IMR-90 (cell line): ENCODE measurements at regions not wholly inside any gene's neighbourhood (a gene's known extent, or its start where the extent isn't known, plus 50 kb on each side); places are given as distances from the start of the nearest gene placed in this dataset.

ENCODE experiments used
- ATAC-seq: fragments of 200-7000 bp; cut with Tn5 transposase; 2 replicates; pipeline ENCODE4 v1.9.1; 2020; ENCODE audit warnings: low read depth, mild to moderate bottlenecking, moderate library complexity
- BruUV-seq: library from RNA; stranded (reverse); fragments of 400-500 nt; replicated peaks from 2 replicates; lab custom pipeline; 2021; lab: Mats Ljungman, UMichigan
- CTCF ChIA-PET: fragments of 300-600 bp; formaldehyde crosslinking; extraction: SDS; loops from one replicate; lab custom pipeline; 2021; ENCODE audit warnings: antibody characterized with exemption; lab: Yijun Ruan, JAX
- POLR2A ChIA-PET: fragments of 300-600 bp; sonication (Branson Sonifier 250); formaldehyde crosslinking; loops from one replicate; lab custom pipeline; 2022; ENCODE audit warnings: antibody characterized with exemption; ENCODE audit not compliant: unreplicated experiment; lab: Charles Lee
- DNase-seq: peaks from one replicate; pipeline ENCODE4 v3.0.0; 2013
- H2AFZ ChIP-seq: replicated peaks from 2 replicates; pipeline ENCODE3; 2013; ENCODE audit warnings: low read length, mild to moderate bottlenecking; ENCODE audit not compliant: poor library complexity
- H2AK5ac ChIP-seq: 2 replicates; pipeline ENCODE4 v1.6.1; 2013; ENCODE audit warnings: low read depth, low read length, inconsistent platforms
- H2AK9ac ChIP-seq: replicated peaks from 2 replicates; pipeline ENCODE3; 2013; ENCODE audit warnings: mild to moderate bottlenecking, low read depth, low read length, moderate library complexity; ENCODE audit not compliant: poor library complexity
- H2BK120ac ChIP-seq: 2 replicates; pipeline ENCODE4 v1.6.1; 2013; ENCODE audit warnings: low read depth, low read length, inconsistent platforms
- H2BK15ac ChIP-seq: 3 replicates; pipeline ENCODE4 v1.6.1; 2013; ENCODE audit warnings: low read depth, low read length, inconsistent platforms
- H2BK20ac ChIP-seq: 2 replicates; pipeline ENCODE4 v1.6.1; 2013; ENCODE audit warnings: low read depth, mild to moderate bottlenecking, inconsistent platforms, low read length, moderate library complexity
- H2BK5ac ChIP-seq: 2 replicates; pipeline ENCODE4 v1.6.1; 2013; ENCODE audit warnings: mild to moderate bottlenecking, low read depth, low read length, inconsistent platforms; ENCODE audit not compliant: poor library complexity, severe bottlenecking
- H3K14ac ChIP-seq: replicated peaks from 2 replicates; pipeline ENCODE4 v1.6.1; 2013; ENCODE audit warnings: low read depth, low read length, inconsistent platforms
- H3K18ac ChIP-seq: 2 replicates; pipeline ENCODE4 v1.6.1; 2013; ENCODE audit warnings: low read depth, low read length, control low read depth
- H3K23ac ChIP-seq: 2 replicates; pipeline ENCODE4 v1.6.1; 2013; ENCODE audit warnings: low read depth, low read length, inconsistent platforms
- H3K27ac ChIP-seq: 2 replicates; pipeline ENCODE4 v1.5.1; 2013; ENCODE audit warnings: mild to moderate bottlenecking, control low read depth, low read length; ENCODE audit not compliant: insufficient read depth
- H3K27me3 ChIP-seq: 2 replicates; pipeline ENCODE4 v1.6.1; 2013; ENCODE audit warnings: low read length; ENCODE audit not compliant: control insufficient read depth, insufficient read depth
- H3K36me3 ChIP-seq: 2 replicates; pipeline ENCODE4 v1.6.1; 2013; ENCODE audit warnings: low read length, mixed read lengths; ENCODE audit not compliant: control insufficient read depth, insufficient read depth
- H3K4ac ChIP-seq: 2 replicates; pipeline ENCODE4 v1.6.1; 2013; ENCODE audit warnings: low read depth, low read length, inconsistent platforms
- H3K4me1 ChIP-seq: 2 replicates; pipeline ENCODE4 v1.6.1; 2013; ENCODE audit warnings: low read length, mixed read lengths; ENCODE audit not compliant: control insufficient read depth, insufficient read depth
- H3K4me2 ChIP-seq: 2 replicates; pipeline ENCODE4 v1.6.1; 2013; ENCODE audit warnings: low read depth, mild to moderate bottlenecking, control low read depth, low read length, moderate library complexity
- H3K4me3 ChIP-seq: 2 replicates; pipeline ENCODE4 v1.5.1; 2013; ENCODE audit warnings: low read depth, mild to moderate bottlenecking, control low read depth, low read length, moderate library complexity; ENCODE audit not compliant: insufficient read depth
- H3K56ac ChIP-seq: 2 replicates; pipeline ENCODE4 v1.6.1; 2013; ENCODE audit warnings: low read length, inconsistent platforms; ENCODE audit not compliant: insufficient read depth; ENCODE audit errors: extremely low read depth
- H3K79me1 ChIP-seq, 2 experiments: 2 replicates each; pipeline ENCODE4 v1.6.1; 2013; ENCODE audit warnings: low read length in 2 of 2, inconsistent platforms in 1 of 2, low read depth in 1 of 2
- H3K9ac ChIP-seq: 2 replicates; pipeline ENCODE4 v1.6.1; 2013; ENCODE audit warnings: low read depth, low read length, control low read depth
- H3K9me1 ChIP-seq: 2 replicates; pipeline ENCODE4 v1.6.1; 2013; ENCODE audit warnings: low read length, inconsistent platforms; ENCODE audit not compliant: insufficient read depth
- H3K9me3 ChIP-seq: 2 replicates; pipeline ENCODE4 v1.6.1; 2013; ENCODE audit warnings: low read length; ENCODE audit not compliant: control insufficient read depth, insufficient read depth
- H4K20me1 ChIP-seq: 2 replicates; pipeline ENCODE4 v1.6.1; 2013; ENCODE audit warnings: low read length, inconsistent platforms; ENCODE audit not compliant: insufficient read depth
- H4K5ac ChIP-seq: 2 replicates; pipeline ENCODE4 v1.6.1; 2013; ENCODE audit warnings: mild to moderate bottlenecking, low read depth, low read length, control low read depth
- H4K8ac ChIP-seq, 2 experiments: 2 replicates each; pipeline ENCODE4 v1.6.1; 2013; ENCODE audit warnings: low read depth in 2 of 2, low read length in 2 of 2, control low read depth in 1 of 2, inconsistent platforms in 1 of 2
- H4K91ac ChIP-seq: 2 replicates; pipeline ENCODE4 v1.6.1; 2013; ENCODE audit warnings: low read depth, low read length, inconsistent platforms; ENCODE audit not compliant: insufficient read depth
- CEBPB ChIP-seq: IDR thresholded peaks from 2 replicates; pipeline ENCODE4 v1.6.1; 2012; ENCODE audit warnings: low read depth, low read length, improper control_type of control experiment
- CHD1 ChIP-seq: IDR thresholded peaks from 2 replicates; pipeline ENCODE4 v1.6.1; 2012; ENCODE audit warnings: low read depth, low read length, improper control_type of control experiment
- CTCF ChIP-seq: conservative IDR thresholded peaks from 2 replicates; pipeline ENCODE4 v1.5.1; 2012; ENCODE audit warnings: mild to moderate bottlenecking, low read depth, low read length, improper control_type of control experiment
- ELK1 ChIP-seq: fragments of 150-350 bp; IDR thresholded peaks from 2 replicates; pipeline ENCODE4 v1.6.1; 2016; ENCODE audit warnings: low read depth, mild to moderate bottlenecking, low read length, moderate library complexity, borderline replicate concordance
- FOS ChIP-seq: fragments of 150-350 bp; IDR thresholded peaks from 2 replicates; pipeline ENCODE4 v1.6.1; 2016; ENCODE audit warnings: low read depth, low read length
- MAFK ChIP-seq: IDR thresholded peaks from 2 replicates; pipeline ENCODE4 v1.6.1; 2012; ENCODE audit warnings: low read depth, low read length, improper control_type of control experiment
- MAZ ChIP-seq: IDR thresholded peaks from 2 replicates; pipeline ENCODE4 v1.6.1; 2012; ENCODE audit warnings: low read depth, mild to moderate bottlenecking, low read length, improper control_type of control experiment, moderate library complexity, borderline replicate concordance
- MXI1 ChIP-seq: IDR thresholded peaks from 2 replicates; pipeline ENCODE4 v1.6.1; 2012; ENCODE audit warnings: low read depth, mild to moderate bottlenecking, low read length, moderate library complexity, borderline replicate concordance
- NFE2L2 ChIP-seq: fragments of 150-350 bp; IDR thresholded peaks from 2 replicates; pipeline ENCODE4 v1.6.1; 2016; ENCODE audit warnings: low read depth, mild to moderate bottlenecking, low read length
- POLR2A ChIP-seq: IDR thresholded peaks from 2 replicates; pipeline ENCODE4 v1.6.1; 2012; ENCODE audit warnings: mild to moderate bottlenecking, low read depth, low read length
- RAD21 ChIP-seq: IDR thresholded peaks from 2 replicates; pipeline ENCODE4 v1.6.1; 2012; ENCODE audit warnings: low read length, improper control_type of control experiment
- RCOR1 ChIP-seq: IDR thresholded peaks from 2 replicates; pipeline ENCODE4 v1.6.1; 2012; ENCODE audit warnings: mild to moderate bottlenecking, low read length, improper control_type of control experiment; ENCODE audit not compliant: insufficient replicate concordance
- RFX5 ChIP-seq: IDR thresholded peaks from 2 replicates; pipeline ENCODE4 v1.8.0; 2012; ENCODE audit warnings: low read depth, mild to moderate bottlenecking, low read length, moderate library complexity
- SMC3 ChIP-seq: fragments of 150-350 bp; IDR thresholded peaks from 2 replicates; pipeline ENCODE4 v1.6.1; 2016; ENCODE audit warnings: low read depth, mild to moderate bottlenecking, antibody characterized with exemption, low read length, moderate library complexity
- WGBS, 2 experiments: methylation state at CpG; one replicate each; pipeline versions ENCODE4 v1.1.5 to v1.1.7; 2013; ENCODE audit warnings: missing lambda C conversion rate in 2 of 2; ENCODE audit not compliant: insufficient read length in 1 of 2; ENCODE audit errors: extremely low coverage in 2 of 2; 5-methylcytosine and 5-hydroxymethylcytosine counted together
- dilution Hi-C: fragments of 300-500 bp; cut with HindIII; formaldehyde crosslinking; loops from one replicate; pipeline ENCODE4 v1.14.3; 2018; ENCODE audit warnings: low sequenced_read_pairs; ENCODE audit not compliant: unreplicated experiment
- in situ Hi-C: fragments of 300-500 bp; cut with MboI; formaldehyde crosslinking; loops from 3 replicates; pipeline ENCODE4 v1.14.3; 2019; ENCODE audit warnings: low sequenced_read_pairs, inconsistent platforms, mixed read lengths
- intact Hi-C: fragments of 100-400 bp; cut with micrococcal nuclease; formaldehyde crosslinking; loops from 2 replicates; pipeline ENCODE4 v1.10.0; 2022
- TF ChIP-seq, protein P1 (sequence below): fragments of 150-350 bp; IDR thresholded peaks from 2 replicates; pipeline ENCODE4 v1.6.1; 2017; ENCODE audit warnings: mild to moderate bottlenecking, antibody characterized with exemption, low read length, low read depth

DNA sequence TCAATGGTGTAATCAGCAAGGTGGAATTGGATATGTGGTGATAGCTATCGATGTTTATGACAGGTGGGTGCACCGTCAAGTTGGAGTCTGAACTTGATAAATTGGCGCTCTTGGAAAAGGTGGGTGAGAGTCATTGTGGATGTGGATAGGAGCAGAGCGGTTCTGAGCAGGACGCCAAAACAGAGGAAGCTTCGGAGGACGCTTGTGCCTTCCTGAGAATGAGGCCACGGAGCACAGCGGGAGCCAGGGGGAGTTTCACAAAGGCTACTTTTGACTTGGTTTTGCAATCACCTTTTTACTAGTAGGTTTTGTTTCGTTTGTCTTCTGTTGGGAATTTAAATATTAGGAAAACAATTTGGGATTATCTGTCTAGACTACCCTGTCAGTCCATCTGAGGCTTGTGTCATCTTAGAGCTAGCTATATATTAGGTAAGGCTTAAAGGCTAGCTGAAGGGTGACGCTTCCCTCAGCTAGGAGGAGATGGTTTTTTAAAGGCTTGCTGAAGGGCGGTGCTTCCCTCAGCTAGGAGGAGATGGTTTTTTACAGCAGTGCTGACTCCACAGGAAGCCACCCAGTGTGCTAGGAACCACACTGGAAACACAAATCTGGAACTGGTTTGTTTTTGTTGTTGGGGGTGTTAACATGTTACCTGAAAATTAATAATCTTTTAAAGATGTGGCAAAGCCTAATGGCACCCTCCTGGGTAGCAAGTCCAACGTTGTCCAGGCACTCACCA lies 142.4 kb upstream of the IRX4 start:
- Histone ChIP-seq H2AK5ac (no peak overlapping the region), H4K5ac (no peak overlapping the region), H2BK20ac (no peak overlapping the region), H3K18ac (no peak overlapping the region), H3K36me3 (no peaks in the 10 kb centered on the region), H2BK15ac (no peak overlapping the region), H3K4ac (no peak overlapping the region), H3K9me1 (no peaks in the 10 kb centered on the region), H2AFZ (no peak overlapping the region), H4K20me1 (no peaks in the 10 kb centered on the region), H3K27me3 (no peaks in the 10 kb centered on the region), H3K9ac (no peak overlapping the region), H3K27ac (no peak overlapping the region), H2BK120ac (no peak overlapping the region), H3K14ac (no peak overlapping the region), H3K23ac (no peak overlapping the region), H3K4me3 (no peak overlapping the region), H3K79me1 (no peaks in the 10 kb centered on the region), H4K8ac (no peak overlapping the region), H3K9me3 (no peaks in the 10 kb centered on the region), H4K91ac (no peak overlapping the region), H3K4me2 (no peak overlapping the region), H2AK9ac (no peak overlapping the region), H2BK5ac (no peak overlapping the region), H3K4me1 (no peaks in the 10 kb centered on the region), H3K56ac (no peak overlapping the region)
- no peak for TF ChIP-seq SMC3
- TF ChIP-seq POLR2A, result no peak
- no peak for TF ChIP-seq RCOR1
- TF ChIP-seq FOS, result no peak
- no peak for TF ChIP-seq CEBPB
- TF ChIP-seq, protein P1, sequence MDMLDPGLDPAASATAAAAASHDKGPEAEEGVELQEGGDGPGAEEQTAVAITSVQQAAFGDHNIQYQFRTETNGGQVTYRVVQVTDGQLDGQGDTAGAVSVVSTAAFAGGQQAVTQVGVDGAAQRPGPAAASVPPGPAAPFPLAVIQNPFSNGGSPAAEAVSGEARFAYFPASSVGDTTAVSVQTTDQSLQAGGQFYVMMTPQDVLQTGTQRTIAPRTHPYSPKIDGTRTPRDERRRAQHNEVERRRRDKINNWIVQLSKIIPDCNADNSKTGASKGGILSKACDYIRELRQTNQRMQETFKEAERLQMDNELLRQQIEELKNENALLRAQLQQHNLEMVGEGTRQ, result no peak
- no peak for TF ChIP-seq RAD21
- TF ChIP-seq CHD1, result no peak
- TF ChIP-seq MXI1, result no peak
- TF ChIP-seq CTCF, result no peak
- TF ChIP-seq RFX5, result no peak
- TF ChIP-seq ELK1, result no peak
- TF ChIP-seq MAZ, result no peak
- TF ChIP-seq MAFK, result no peak
- TF ChIP-seq NFE2L2, result no peak
- dilution Hi-C loops (no loop called here), in situ Hi-C loops (no loop called here), intact Hi-C loops (no loop called here)
- ATAC-seq (no peak), DNase-seq (no peak)
- 81% methylated on average over 4 of the region's 13 CpGs; no CpG with 5 or more reads in 1 of the 2 experiments for WGBS, 2 experiments
- CTCF ChIA-PET, result no interaction called here
- BruUV-seq, result no TSS peak
- POLR2A ChIA-PET, result no interaction called here
